GM19324 (cell line): ENCODE measurements at regions not wholly inside any gene's neighbourhood (a gene's known extent, or its start where the extent isn't known, plus 50 kb on each side); places are given as distances from the start of the nearest gene placed in this dataset.

ENCODE experiments used
- ATAC-seq: cut with Tn5 transposase; IDR thresholded peaks from one replicate; pipeline ENCODE4 v1.9.1; 2021; ENCODE audit warnings: mild to moderate bottlenecking, moderate library complexity; ENCODE audit not compliant: unreplicated experiment, low FRiP score

DNA sequence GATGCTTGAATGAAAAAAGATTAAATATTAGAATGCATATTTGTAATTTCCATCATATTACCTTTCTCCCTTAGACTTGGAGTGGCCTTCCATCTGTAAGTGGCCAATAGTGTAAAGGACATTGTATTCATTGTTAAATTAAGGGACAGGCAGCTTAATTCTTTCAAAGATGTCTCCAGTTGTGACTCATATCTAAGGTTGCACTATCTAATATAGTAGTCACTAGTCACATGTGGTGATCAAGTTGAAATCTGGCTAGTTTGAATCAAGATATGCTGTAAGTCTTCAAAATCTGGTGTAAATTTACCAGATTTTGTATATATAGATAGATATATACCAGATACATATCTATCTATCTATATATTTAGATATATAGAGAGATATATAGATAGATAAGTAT lies 52.4 kb upstream of the AGPS start:
- ATAC-seq = no peak

DNA sequence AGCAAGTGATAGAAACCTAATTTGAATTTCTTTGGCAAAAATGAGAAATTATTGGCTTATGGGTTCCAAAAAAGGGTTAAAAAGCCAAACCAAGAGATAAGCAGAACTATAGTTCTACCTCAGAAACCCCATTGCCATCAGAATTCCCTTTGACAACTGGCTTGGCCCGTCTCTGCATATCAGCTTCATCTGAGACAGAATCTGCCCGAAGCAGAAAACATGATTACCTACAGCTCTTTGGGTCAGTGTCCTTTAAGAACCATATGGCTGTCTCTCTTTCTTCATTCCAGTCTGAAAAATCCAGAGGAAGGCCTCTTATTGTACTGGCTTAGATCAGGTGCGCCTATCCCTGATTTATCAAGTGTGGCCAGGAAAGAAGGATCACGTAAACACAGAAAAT lies 49.8 kb upstream of the AGPS start:
- no peak for ATAC-seq
